SK-N-MC (cell line): ENCODE measurements at regions not wholly inside any gene's neighbourhood (a gene's known extent, or its start where the extent isn't known, plus 50 kb on each side); places are given as distances from the start of the nearest gene placed in this dataset.

ENCODE experiments used
- EZH2 ChIP-seq: fragments of 200-600 bp; sonication (generic); IDR thresholded peaks from one replicate; pipeline ENCODE4 v1.6.1; 2017; ENCODE audit warnings: antibody characterized with exemption
- POLR2AphosphoS5 ChIP-seq: IDR thresholded peaks from 2 replicates; pipeline ENCODE4 v1.6.1; 2012; ENCODE audit warnings: mild to moderate bottlenecking, low read depth, low read length, borderline replicate concordance

DNA sequence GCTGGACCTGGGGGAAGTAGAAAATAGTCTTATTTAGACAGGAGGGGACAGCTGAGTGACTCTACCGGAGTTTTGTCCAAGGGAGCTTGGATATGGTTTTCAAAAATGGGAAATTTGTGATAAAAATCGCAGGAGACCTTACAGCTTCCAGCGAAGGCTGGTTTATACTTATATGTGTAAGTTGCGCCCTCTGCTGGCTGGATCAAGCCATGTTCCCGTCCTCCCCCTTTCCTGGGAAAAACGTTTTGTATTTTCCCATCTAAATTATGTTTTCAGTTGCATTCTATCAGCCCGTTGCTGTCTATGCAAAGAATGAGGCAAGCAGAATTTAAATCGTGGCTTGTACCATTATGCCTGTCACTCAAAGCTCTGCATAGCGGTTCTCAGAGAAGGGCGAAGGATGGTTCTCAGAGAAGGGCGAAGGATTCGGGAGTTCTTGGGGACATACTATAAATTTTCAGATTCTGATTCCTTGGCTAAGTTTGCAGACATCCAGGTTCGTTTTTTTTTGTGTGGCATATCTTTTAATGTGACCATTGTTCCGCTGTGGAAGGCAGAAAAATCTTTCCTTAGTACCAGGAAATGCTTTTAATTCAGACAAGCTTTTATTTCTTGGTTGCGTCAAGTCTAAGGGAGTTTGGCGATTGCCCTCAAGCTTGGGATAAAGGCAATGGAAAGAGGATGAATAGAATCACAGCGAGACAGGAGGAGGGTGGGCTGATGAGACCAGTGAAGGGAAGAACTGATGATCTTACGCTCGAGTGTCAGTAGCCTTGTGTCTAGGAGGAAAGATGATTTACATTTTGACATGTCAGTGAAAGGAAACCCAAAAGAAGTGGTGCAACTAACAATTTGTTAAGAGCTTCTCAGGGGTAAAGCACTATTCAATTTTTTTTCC lies 128.5 kb upstream of the ARX start:
- no peak for TF ChIP-seq EZH2
- TF ChIP-seq POLR2AphosphoS5: no peak
